Ishikawa (cell line): ENCODE measurements at regions not wholly inside any gene's neighbourhood (a gene's known extent, or its start where the extent isn't known, plus 50 kb on each side); places are given as distances from the start of the nearest gene placed in this dataset.

Source experiments
- CEBPB ChIP-seq: IDR thresholded peaks from 2 replicates; pipeline ENCODE4 v1.6.1; 2012
- CREB1 ChIP-seq: IDR thresholded peaks from 2 replicates; pipeline ENCODE4 v1.6.1; 2012; ENCODE audit warnings: low read depth
- EGR1 ChIP-seq: IDR thresholded peaks from 2 replicates; pipeline ENCODE4 v1.6.1; 2012
- EP300 ChIP-seq: IDR thresholded peaks from 2 replicates; pipeline ENCODE4 v1.6.1; 2012; ENCODE audit warnings: borderline replicate concordance
- FOXM1 ChIP-seq: IDR thresholded peaks from 2 replicates; pipeline ENCODE4 v1.6.1; 2012; ENCODE audit warnings: low read depth, borderline replicate concordance
- MAX ChIP-seq: IDR thresholded peaks from 2 replicates; pipeline ENCODE4 v1.6.1; 2012
- NFIC ChIP-seq: IDR thresholded peaks from 2 replicates; pipeline ENCODE4 v1.6.1; 2012
- RAD21 ChIP-seq: IDR thresholded peaks from 2 replicates; pipeline ENCODE4 v1.6.1; 2012; ENCODE audit warnings: low read depth
- REST ChIP-seq: IDR thresholded peaks from 2 replicates; pipeline ENCODE4 v1.6.1; 2012; ENCODE audit warnings: low read depth, mild to moderate bottlenecking
- TAF1 ChIP-seq: IDR thresholded peaks from 2 replicates; pipeline ENCODE4 v1.6.1; 2012; ENCODE audit warnings: low read depth, mild to moderate bottlenecking
- TCF12 ChIP-seq: IDR thresholded peaks from 2 replicates; pipeline ENCODE4 v1.6.1; 2012; ENCODE audit warnings: low read depth
- TEAD4 ChIP-seq: IDR thresholded peaks from 2 replicates; pipeline ENCODE4 v1.6.1; 2012
- USF1 ChIP-seq: IDR thresholded peaks from 2 replicates; pipeline ENCODE4 v1.6.1; 2012
- YY1 ChIP-seq: IDR thresholded peaks from 2 replicates; pipeline ENCODE4 v1.6.1; 2012; ENCODE audit warnings: low read depth
- ZBTB7A ChIP-seq: IDR thresholded peaks from 2 replicates; pipeline ENCODE4 v1.6.1; 2012; ENCODE audit warnings: low read depth

GRCh38 chr1:38210021-38210894, 163.7 kb upstream of the POU3F1 start:
- TF ChIP-seq RAD21 (no peak), NFIC (0 out of 2 replicates have a peak, but pooled peaks have one; percentile 17)

- TF ChIP-seq RAD21 (no peak), TEAD4 (no peak), MAX (no peak), NFIC (peak; percentile 27; the same call in 1 of the 2 replicates), EP300 (no peak), FOXM1 (no peak), ZBTB7A (no peak)
These were observed 162.4 kb upstream of the POU3F1 start for GRCh38 chr1:38208716-38209632.

- TF ChIP-seq RAD21 (no peak), USF1 (no peak), CEBPB (no peak), TCF12 (no peak), NFIC (no peak)
These were observed 161.3 kb upstream of the POU3F1 start for GRCh38 chr1:38207906-38208305.

- TF ChIP-seq REST: no peak
- no peak for TF ChIP-seq EP300
- no peak for TF ChIP-seq FOXM1
- TF ChIP-seq TCF12: no peak
- no peak for TF ChIP-seq EGR1
- no peak for TF ChIP-seq NFIC
- no peak for TF ChIP-seq USF1
- TF ChIP-seq MAX: no peak
- TF ChIP-seq ZBTB7A: no peak
- no peak for TF ChIP-seq YY1
- TF ChIP-seq CREB1: no peak
- no peak for TF ChIP-seq RAD21
- no peak for TF ChIP-seq TEAD4
- TF ChIP-seq TAF1: no peak
- no peak for TF ChIP-seq CEBPB
These were observed 160.7 kb upstream of the POU3F1 start for GRCh38 chr1:38207275-38207674.

GRCh38 chr1:38204698-38205097, 158.1 kb upstream of the POU3F1 start:
- TF ChIP-seq YY1 (no peak), TEAD4 (no peak), TCF12 (no peak), REST (no peak), RAD21 (no peak)

GRCh38 chr1:38203441-38203840, 156.8 kb upstream of the POU3F1 start:
- TF ChIP-seq RAD21 (no peak), ZBTB7A (no peak), TAF1 (no peak), USF1 (no peak), MAX (no peak)
